ENCODE measurements at regions not wholly inside any gene's neighbourhood (a gene's known extent, or its start where the extent isn't known, plus 50 kb on each side); places are given as distances from the start of the nearest gene placed in this dataset.

DNA sequence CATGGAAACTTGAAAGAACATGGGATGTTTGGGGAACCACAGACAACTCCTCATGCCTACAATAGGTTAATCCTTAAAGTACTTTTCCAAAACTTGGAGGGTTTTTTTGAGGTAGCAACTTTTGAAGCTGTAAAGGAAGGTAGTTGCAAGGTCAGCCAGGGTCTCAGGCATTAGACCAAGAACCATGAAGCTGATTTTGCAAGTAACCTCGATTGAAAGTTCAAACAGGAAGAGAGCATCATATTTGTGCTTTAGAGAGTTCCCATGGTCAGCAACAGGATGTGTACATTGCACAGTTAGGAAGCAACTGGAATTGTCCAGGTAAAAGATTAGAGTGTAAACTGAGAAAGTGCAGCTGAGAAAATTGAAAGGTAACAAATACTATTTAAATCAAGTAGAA is 199.8 kb upstream of the NR2F2 start (continued):
- TF ChIP-seq, protein P1, sequence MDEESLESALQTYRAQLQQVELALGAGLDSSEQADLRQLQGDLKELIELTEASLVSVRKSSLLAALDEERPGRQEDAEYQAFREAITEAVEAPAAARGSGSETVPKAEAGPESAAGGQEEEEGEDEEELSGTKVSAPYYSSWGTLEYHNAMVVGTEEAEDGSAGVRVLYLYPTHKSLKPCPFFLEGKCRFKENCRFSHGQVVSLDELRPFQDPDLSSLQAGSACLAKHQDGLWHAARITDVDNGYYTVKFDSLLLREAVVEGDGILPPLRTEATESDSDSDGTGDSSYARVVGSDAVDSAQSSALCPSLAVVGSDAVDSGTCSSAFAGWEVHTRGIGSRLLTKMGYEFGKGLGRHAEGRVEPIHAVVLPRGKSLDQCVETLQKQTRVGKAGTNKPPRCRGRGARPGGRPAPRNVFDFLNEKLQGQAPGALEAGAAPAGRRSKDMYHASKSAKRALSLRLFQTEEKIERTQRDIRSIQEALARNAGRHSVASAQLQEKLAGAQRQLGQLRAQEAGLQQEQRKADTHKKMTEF (CRISPR knock-in tag; IDR thresholded peaks at IDR 0.05) = 0 out of 2 replicates have a peak, but pooled peaks have one; percentile 34
- TF ChIP-seq NFKB2 (CRISPR knock-in tag; IDR thresholded peaks at IDR 0.05; ENCODE audit: borderline replicate concordance) (no peak), RARA (CRISPR knock-in tag; IDR thresholded peaks at IDR 0.05) (peak; percentile 90), HMGA1 (CRISPR knock-in tag; conservative IDR thresholded peaks at IDR 0.05) (no peak), ZNF614 (CRISPR knock-in tag; IDR thresholded peaks at IDR 0.05; ENCODE audit: borderline replicate concordance) (peak; percentile 95), GATA4 (IDR thresholded peaks at IDR 0.05; ENCODE audit: borderline replicate concordance, low read depth) (peak; percentile 25; the same call in 1 of the 2 replicates), CBFB (CRISPR knock-in tag; IDR thresholded peaks at IDR 0.05) (no peak), NR2F2 (IDR thresholded peaks at IDR 0.05; ENCODE audit: borderline replicate concordance, low read depth) (0 out of 2 replicates have a peak, but pooled peaks have one; percentile 40), HNRNPUL1 (IDR thresholded peaks at IDR 0.05; ENCODE audit: low read depth, low read length) (no peak), ZNF138 (CRISPR knock-in tag; IDR thresholded peaks at IDR 0.05; ENCODE audit: low read depth) (no peak), HNF4A (CRISPR knock-in tag; IDR thresholded peaks at IDR 0.05) (peak; percentile 64), KAT8 (CRISPR knock-in tag; IDR thresholded peaks at IDR 0.05) (peak; percentile 36; the same call in 1 of the 2 replicates), SRSF4 (IDR thresholded peaks at IDR 0.05; ENCODE audit: low read depth, low read length, poor library complexity, severe bottlenecking) (no peak), MED1 (CRISPR knock-in tag; IDR thresholded peaks at IDR 0.05) (peak; percentile 95)
- TF ChIP-seq, protein P2, sequence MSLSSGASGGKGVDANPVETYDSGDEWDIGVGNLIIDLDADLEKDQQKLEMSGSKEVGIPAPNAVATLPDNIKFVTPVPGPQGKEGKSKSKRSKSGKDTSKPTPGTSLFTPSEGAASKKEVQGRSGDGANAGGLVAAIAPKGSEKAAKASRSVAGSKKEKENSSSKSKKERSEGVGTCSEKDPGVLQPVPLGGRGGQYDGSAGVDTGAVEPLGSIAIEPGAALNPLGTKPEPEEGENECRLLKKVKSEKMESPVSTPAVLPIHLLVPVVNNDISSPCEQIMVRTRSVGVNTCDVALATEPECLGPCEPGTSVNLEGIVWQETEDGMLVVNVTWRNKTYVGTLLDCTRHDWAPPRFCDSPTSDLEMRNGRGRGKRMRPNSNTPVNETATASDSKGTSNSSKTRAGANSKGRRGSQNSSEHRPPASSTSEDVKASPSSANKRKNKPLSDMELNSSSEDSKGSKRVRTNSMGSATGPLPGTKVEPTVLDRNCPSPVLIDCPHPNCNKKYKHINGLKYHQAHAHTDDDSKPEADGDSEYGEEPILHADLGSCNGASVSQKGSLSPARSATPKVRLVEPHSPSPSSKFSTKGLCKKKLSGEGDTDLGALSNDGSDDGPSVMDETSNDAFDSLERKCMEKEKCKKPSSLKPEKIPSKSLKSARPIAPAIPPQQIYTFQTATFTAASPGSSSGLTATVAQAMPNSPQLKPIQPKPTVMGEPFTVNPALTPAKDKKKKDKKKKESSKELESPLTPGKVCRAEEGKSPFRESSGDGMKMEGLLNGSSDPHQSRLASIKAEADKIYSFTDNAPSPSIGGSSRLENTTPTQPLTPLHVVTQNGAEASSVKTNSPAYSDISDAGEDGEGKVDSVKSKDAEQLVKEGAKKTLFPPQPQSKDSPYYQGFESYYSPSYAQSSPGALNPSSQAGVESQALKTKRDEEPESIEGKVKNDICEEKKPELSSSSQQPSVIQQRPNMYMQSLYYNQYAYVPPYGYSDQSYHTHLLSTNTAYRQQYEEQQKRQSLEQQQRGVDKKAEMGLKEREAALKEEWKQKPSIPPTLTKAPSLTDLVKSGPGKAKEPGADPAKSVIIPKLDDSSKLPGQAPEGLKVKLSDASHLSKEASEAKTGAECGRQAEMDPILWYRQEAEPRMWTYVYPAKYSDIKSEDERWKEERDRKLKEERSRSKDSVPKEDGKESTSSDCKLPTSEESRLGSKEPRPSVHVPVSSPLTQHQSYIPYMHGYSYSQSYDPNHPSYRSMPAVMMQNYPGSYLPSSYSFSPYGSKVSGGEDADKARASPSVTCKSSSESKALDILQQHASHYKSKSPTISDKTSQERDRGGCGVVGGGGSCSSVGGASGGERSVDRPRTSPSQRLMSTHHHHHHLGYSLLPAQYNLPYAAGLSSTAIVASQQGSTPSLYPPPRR (CRISPR knock-in tag; IDR thresholded peaks at IDR 0.05; ENCODE audit: borderline replicate concordance) = no peak
- TF ChIP-seq, protein P3, sequence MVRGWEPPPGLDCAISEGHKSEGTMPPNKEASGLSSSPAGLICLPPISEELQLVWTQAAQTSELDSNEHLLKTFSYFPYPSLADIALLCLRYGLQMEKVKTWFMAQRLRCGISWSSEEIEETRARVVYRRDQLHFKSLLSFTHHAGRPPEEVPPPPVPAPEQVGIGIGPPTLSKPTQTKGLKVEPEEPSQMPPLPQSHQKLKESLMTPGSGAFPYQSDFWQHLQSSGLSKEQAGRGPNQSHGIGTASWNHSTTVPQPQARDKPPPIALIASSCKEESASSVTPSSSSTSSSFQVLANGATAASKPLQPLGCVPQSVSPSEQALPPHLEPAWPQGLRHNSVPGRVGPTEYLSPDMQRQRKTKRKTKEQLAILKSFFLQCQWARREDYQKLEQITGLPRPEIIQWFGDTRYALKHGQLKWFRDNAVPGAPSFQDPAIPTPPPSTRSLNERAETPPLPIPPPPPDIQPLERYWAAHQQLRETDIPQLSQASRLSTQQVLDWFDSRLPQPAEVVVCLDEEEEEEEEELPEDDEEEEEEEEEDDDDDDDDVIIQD (CRISPR knock-in tag; IDR thresholded peaks at IDR 0.05; ENCODE audit: low read depth) = peak; percentile 96
- TF ChIP-seq, protein P4, sequence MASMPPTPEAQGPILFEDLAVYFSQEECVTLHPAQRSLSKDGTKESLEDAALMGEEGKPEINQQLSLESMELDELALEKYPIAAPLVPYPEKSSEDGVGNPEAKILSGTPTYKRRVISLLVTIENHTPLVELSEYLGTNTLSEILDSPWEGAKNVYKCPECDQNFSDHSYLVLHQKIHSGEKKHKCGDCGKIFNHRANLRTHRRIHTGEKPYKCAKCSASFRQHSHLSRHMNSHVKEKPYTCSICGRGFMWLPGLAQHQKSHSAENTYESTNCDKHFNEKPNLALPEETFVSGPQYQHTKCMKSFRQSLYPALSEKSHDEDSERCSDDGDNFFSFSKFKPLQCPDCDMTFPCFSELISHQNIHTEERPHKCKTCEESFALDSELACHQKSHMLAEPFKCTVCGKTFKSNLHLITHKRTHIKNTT (CRISPR knock-in tag; IDR thresholded peaks at IDR 0.05) = no peak
